DOHH2 (cell line): ENCODE measurements at regions not wholly inside any gene's neighbourhood (a gene's known extent, or its start where the extent isn't known, plus 50 kb on each side); places are given as distances from the start of the nearest gene placed in this dataset.

Experiments used
- H3F3A ChIP-seq: fragments of 200-600 bp; sonication (generic), shearing (Covaris generic); 2 replicates; pipeline ENCODE4 v1.6.0; 2016; ENCODE audit warnings: antibody characterized with exemption, mild to moderate bottlenecking; ENCODE audit not compliant: control insufficient read depth, insufficient read depth
- H3K27ac ChIP-seq: fragments of 200-600 bp; sonication (generic); 2 replicates; pipeline ENCODE4 v1.5.1; 2014; ENCODE audit warnings: low read depth, mild to moderate bottlenecking, low read length, moderate library complexity
- H3K27me3 ChIP-seq: fragments of 200-600 bp; sonication (generic); 2 replicates; pipeline ENCODE4 v1.6.1; 2014; ENCODE audit warnings: mild to moderate bottlenecking, low read length, mixed read lengths; ENCODE audit not compliant: control insufficient read depth
- H3K36me3 ChIP-seq: fragments of 200-600 bp; sonication (generic); 2 replicates; pipeline ENCODE4 v1.6.1; 2014; ENCODE audit warnings: mild to moderate bottlenecking, low read length, moderate library complexity, mixed read lengths; ENCODE audit not compliant: control insufficient read depth
- H3K4me1 ChIP-seq: fragments of 200-600 bp; sonication (generic); 2 replicates; pipeline ENCODE4 v1.6.1; 2014; ENCODE audit warnings: mild to moderate bottlenecking, low read length, mixed read lengths; ENCODE audit not compliant: control insufficient read depth
- H3K4me2 ChIP-seq: fragments of 200-600 bp; sonication (generic); 2 replicates; pipeline ENCODE4 v1.6.0; 2014; ENCODE audit warnings: mild to moderate bottlenecking, low read length, moderate library complexity
- H3K4me3 ChIP-seq: fragments of 200-600 bp; sonication (generic); 2 replicates; pipeline ENCODE4 v1.5.1; 2014; ENCODE audit warnings: mild to moderate bottlenecking, low read length, mixed read lengths
- H3K79me2 ChIP-seq: fragments of 200-600 bp; sonication (generic); 2 replicates; pipeline ENCODE4 v1.6.1; 2014; ENCODE audit warnings: mild to moderate bottlenecking, low read length, mixed read lengths; ENCODE audit not compliant: control insufficient read depth
- H3K9me2 ChIP-seq: fragments of 200-600 bp; sonication (generic); replicated peaks from 2 replicates; pipeline ENCODE4 v1.6.1; 2014; ENCODE audit warnings: mild to moderate bottlenecking, low read length, mixed read lengths; ENCODE audit not compliant: control insufficient read depth
- H3K9me3 ChIP-seq: fragments of 200-600 bp; sonication (generic); 2 replicates; pipeline ENCODE4 v1.6.1; 2014; ENCODE audit warnings: antibody characterized with exemption, low read length, mixed read lengths; ENCODE audit not compliant: control insufficient read depth, insufficient read depth
- H4K20me1 ChIP-seq: fragments of 200-600 bp; sonication (generic); 2 replicates; pipeline ENCODE4 v1.6.0; 2014; ENCODE audit warnings: low read depth, mild to moderate bottlenecking, antibody characterized with exemption, low read length, moderate library complexity; ENCODE audit not compliant: control insufficient read depth, insufficient read depth
- CTCF ChIP-seq: fragments of 200-600 bp; sonication (generic); IDR thresholded peaks from one replicate; pipeline ENCODE4 v1.5.1; 2014; ENCODE audit warnings: antibody characterized with exemption, mild to moderate bottlenecking, low read depth, low read length; ENCODE audit not compliant: poor library complexity, severe bottlenecking
- EZH2phosphoT487 ChIP-seq: fragments of 200-600 bp; sonication (generic); IDR thresholded peaks from 2 replicates; pipeline ENCODE4 v1.6.1; 2017; ENCODE audit warnings: borderline replicate concordance, mild to moderate bottlenecking, antibody characterized with exemption, low read length, moderate library complexity, mixed read lengths

- H3K9me3 ChIP-seq = peaks cover 4% of the 10 kb centered on the region
- no peaks in the 10 kb centered on the region for H3F3A ChIP-seq
- no peak overlapping the region for H3K4me2 ChIP-seq
- no peaks in the 10 kb centered on the region for H3K36me3 ChIP-seq
- TF ChIP-seq CTCF = no peak
- no peak for TF ChIP-seq EZH2phosphoT487
- no peaks in the 10 kb centered on the region for H3K79me2 ChIP-seq
- no peak overlapping the region for H3K4me3 ChIP-seq
- no peak overlapping the region for H3K27ac ChIP-seq
- H3K4me1 ChIP-seq = no peaks in the 10 kb centered on the region
- peaks cover 5% of the 10 kb centered on the region; the same call in 1 of the 2 replicates for H3K27me3 ChIP-seq
- H3K9me2 ChIP-seq = no peaks in the 10 kb centered on the region
- no peaks in the 10 kb centered on the region; the same call in 1 of the 2 replicates for H4K20me1 ChIP-seq
Measured at GRCh38 chr7:155402941-155403340, 55.0 kb upstream of the EN2 start.

GRCh38 chr7:155404976-155405375 is 53.0 kb upstream of the EN2 start:
- H4K20me1 ChIP-seq = no peaks in the 10 kb centered on the region; the same call in 1 of the 2 replicates
- no peaks in the 10 kb centered on the region for H3K79me2 ChIP-seq
- peaks cover 4% of the 10 kb centered on the region for H3K9me3 ChIP-seq
- no peaks in the 10 kb centered on the region for H3K9me2 ChIP-seq
- no peak overlapping the region for H3K4me3 ChIP-seq
- no peak overlapping the region for H3K4me2 ChIP-seq
- no peak overlapping the region for H3K27ac ChIP-seq
- H3K27me3 ChIP-seq = peaks cover 5% of the 10 kb centered on the region; the same call in 1 of the 2 replicates
- no peaks in the 10 kb centered on the region for H3K36me3 ChIP-seq
- no peaks in the 10 kb centered on the region for H3K4me1 ChIP-seq
- no peaks in the 10 kb centered on the region for H3F3A ChIP-seq
- TF ChIP-seq CTCF (no peak), EZH2phosphoT487 (no peak)

- peaks cover 4% of the 10 kb centered on the region for H3K9me3 ChIP-seq
- H3K79me2 ChIP-seq = no peaks in the 10 kb centered on the region
- H3F3A ChIP-seq = no peaks in the 10 kb centered on the region
- H3K27ac ChIP-seq = no peak overlapping the region
- no peak overlapping the region for H3K4me2 ChIP-seq
- TF ChIP-seq EZH2phosphoT487 (no peak), CTCF (no peak)
- H3K4me1 ChIP-seq = no peaks in the 10 kb centered on the region
- H3K27me3 ChIP-seq = peaks cover 5% of the 10 kb centered on the region; the same call in 1 of the 2 replicates
- H3K4me3 ChIP-seq = no peak overlapping the region
- H3K36me3 ChIP-seq = no peaks in the 10 kb centered on the region
- no peaks in the 10 kb centered on the region for H3K9me2 ChIP-seq
- no peaks in the 10 kb centered on the region; the same call in 1 of the 2 replicates for H4K20me1 ChIP-seq
Measured at GRCh38 chr7:155405399-155406318, 52.3 kb upstream of the EN2 start.
